OCI-LY7 (cell line): ENCODE measurements at regions not wholly inside any gene's neighbourhood (a gene's known extent, or its start where the extent isn't known, plus 50 kb on each side); places are given as distances from the start of the nearest gene placed in this dataset.

ENCODE experiments used
- BruUV-seq: library from RNA; stranded (reverse); fragments of 400-500 nt; replicated peaks from 2 replicates; lab custom pipeline; 2021; lab: Mats Ljungman, UMichigan
- CTCF ChIA-PET: fragments of 300-600 bp; sonication (Branson Sonifier 250); formaldehyde crosslinking; loops from one replicate; lab custom pipeline; 2022; ENCODE audit warnings: antibody characterized with exemption; ENCODE audit not compliant: unreplicated experiment; lab: Charles Lee
- POLR2A ChIA-PET: fragments of 300-600 bp; sonication (Branson Sonifier 250); formaldehyde crosslinking; loops from one replicate; lab custom pipeline; 2022; ENCODE audit warnings: antibody characterized with exemption; lab: Charles Lee
- DNase-seq: peaks from one replicate; pipeline ENCODE4 v3.0.0-alpha.2; 2015; ENCODE audit warnings: low spot score
- H2AFZ ChIP-seq: fragments of 200-600 bp; sonication (generic), shearing (Covaris generic); 2 replicates; pipeline ENCODE4 v1.6.1; 2014; ENCODE audit warnings: mild to moderate bottlenecking, antibody characterized with exemption, low read length, moderate library complexity
- H3K27ac ChIP-seq: fragments of 200-600 bp; sonication (generic); 2 replicates; pipeline ENCODE4 v1.5.1; 2014; ENCODE audit warnings: mixed run types, low read depth, mild to moderate bottlenecking, moderate library complexity, low read length, inconsistent platforms; ENCODE audit not compliant: poor library complexity, severe bottlenecking
- H3K36me3 ChIP-seq: fragments of 200-600 bp; sonication (generic); 2 replicates; pipeline ENCODE4 v1.6.1; 2014; ENCODE audit warnings: mild to moderate bottlenecking, antibody characterized with exemption, low read length, moderate library complexity, mixed read lengths; ENCODE audit not compliant: insufficient read depth
- H3K4me1 ChIP-seq: fragments of 200-600 bp; sonication (generic); 2 replicates; pipeline ENCODE4 v1.5.1; 2014; ENCODE audit warnings: mild to moderate bottlenecking, low read length; ENCODE audit not compliant: insufficient read depth, poor library complexity, severe bottlenecking
- H3K4me2 ChIP-seq: fragments of 200-600 bp; sonication (generic); 2 replicates; pipeline ENCODE4 v1.6.1; 2014; ENCODE audit warnings: mild to moderate bottlenecking, low read length
- H3K4me3 ChIP-seq: fragments of 200-600 bp; sonication (generic); 2 replicates; pipeline ENCODE4 v1.5.1; 2014; ENCODE audit warnings: mild to moderate bottlenecking, low read depth, low read length; ENCODE audit not compliant: poor library complexity, severe bottlenecking
- H3K79me2 ChIP-seq: fragments of 200-600 bp; sonication (generic); 2 replicates; pipeline ENCODE4 v1.6.1; 2016; ENCODE audit warnings: low read depth, mild to moderate bottlenecking, low read length, moderate library complexity, mixed read lengths; ENCODE audit not compliant: insufficient read depth
- H3K9me2 ChIP-seq: fragments of 200-600 bp; sonication (generic); 2 replicates; pipeline ENCODE4 v1.6.1; 2016; ENCODE audit warnings: mild to moderate bottlenecking, low read length, mixed read lengths; ENCODE audit not compliant: insufficient read depth
- H3K9me3 ChIP-seq: fragments of 200-600 bp; sonication (generic); 2 replicates; pipeline ENCODE4 v1.6.1; 2014; ENCODE audit warnings: mild to moderate bottlenecking, mixed run types, low read length, mixed read lengths
- H4K20me1 ChIP-seq: fragments of 200-600 bp; sonication (generic); 2 replicates; pipeline ENCODE4 v1.6.1; 2014; ENCODE audit warnings: mild to moderate bottlenecking, antibody characterized with exemption, low read length, moderate library complexity, mixed read lengths; ENCODE audit not compliant: insufficient read depth
- EZH2phosphoT487 ChIP-seq: fragments of 200-600 bp; sonication (generic); IDR thresholded peaks from 2 replicates; pipeline ENCODE4 v1.6.1; 2018; ENCODE audit warnings: low read depth, borderline replicate concordance, mild to moderate bottlenecking, mixed run types, antibody characterized with exemption, low read length, moderate library complexity, mixed read lengths
- intact Hi-C: fragments of 100-400 bp; cut with micrococcal nuclease; formaldehyde crosslinking; loops from one replicate; pipeline ENCODE4 v1.10.0; 2022; ENCODE audit not compliant: unreplicated experiment
- TF ChIP-seq, protein P1 (sequence below): fragments of 200-600 bp; sonication (generic); conservative IDR thresholded peaks from 2 replicates; pipeline ENCODE4 v1.5.1; 2014; ENCODE audit warnings: mild to moderate bottlenecking, antibody characterized with exemption, low read length, moderate library complexity, mixed read lengths

DNA sequence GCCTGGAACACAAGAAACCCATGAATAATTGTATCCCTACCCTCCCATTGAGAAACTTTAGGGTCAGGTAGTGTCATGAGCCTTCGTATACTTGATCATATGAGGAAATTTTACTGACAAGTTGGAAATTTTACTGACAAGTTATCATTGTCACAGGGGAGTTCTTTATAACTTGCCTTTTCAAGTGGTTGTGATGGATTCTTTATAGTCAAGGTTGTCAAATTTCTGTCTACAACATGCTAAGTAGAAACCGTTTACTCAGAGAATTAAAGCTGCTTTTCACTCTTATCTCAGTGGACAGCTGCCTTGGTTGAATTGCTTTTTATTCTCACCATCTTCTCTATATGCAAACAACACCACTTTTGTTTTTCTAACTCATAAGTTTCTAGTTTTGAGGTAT lies 1286.4 kb downstream of the EPHA7 start:
- Histone ChIP-seq H3K4me3 (no peak overlapping the region), H3K4me2 (no peak overlapping the region), H3K27ac (no peak overlapping the region), H3K79me2 (no peaks in the 10 kb centered on the region), H3K4me1 (no peaks in the 10 kb centered on the region), H2AFZ (no peak overlapping the region), H3K9me2 (no peaks in the 10 kb centered on the region; the same call in 1 of the 2 replicates), H3K36me3 (no peaks in the 10 kb centered on the region), H3K9me3 (no peaks in the 10 kb centered on the region), H4K20me1 (no peaks in the 10 kb centered on the region)
- CTCF ChIA-PET: no interaction called here
- TF ChIP-seq, protein P1, sequence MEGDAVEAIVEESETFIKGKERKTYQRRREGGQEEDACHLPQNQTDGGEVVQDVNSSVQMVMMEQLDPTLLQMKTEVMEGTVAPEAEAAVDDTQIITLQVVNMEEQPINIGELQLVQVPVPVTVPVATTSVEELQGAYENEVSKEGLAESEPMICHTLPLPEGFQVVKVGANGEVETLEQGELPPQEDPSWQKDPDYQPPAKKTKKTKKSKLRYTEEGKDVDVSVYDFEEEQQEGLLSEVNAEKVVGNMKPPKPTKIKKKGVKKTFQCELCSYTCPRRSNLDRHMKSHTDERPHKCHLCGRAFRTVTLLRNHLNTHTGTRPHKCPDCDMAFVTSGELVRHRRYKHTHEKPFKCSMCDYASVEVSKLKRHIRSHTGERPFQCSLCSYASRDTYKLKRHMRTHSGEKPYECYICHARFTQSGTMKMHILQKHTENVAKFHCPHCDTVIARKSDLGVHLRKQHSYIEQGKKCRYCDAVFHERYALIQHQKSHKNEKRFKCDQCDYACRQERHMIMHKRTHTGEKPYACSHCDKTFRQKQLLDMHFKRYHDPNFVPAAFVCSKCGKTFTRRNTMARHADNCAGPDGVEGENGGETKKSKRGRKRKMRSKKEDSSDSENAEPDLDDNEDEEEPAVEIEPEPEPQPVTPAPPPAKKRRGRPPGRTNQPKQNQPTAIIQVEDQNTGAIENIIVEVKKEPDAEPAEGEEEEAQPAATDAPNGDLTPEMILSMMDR: no peak
- TF ChIP-seq EZH2phosphoT487: no peak
- intact Hi-C loops: no loop called here
- POLR2A ChIA-PET: interaction anchor here (1.4 kb wide), 1 partner anchor 15 kb away, joined by 4 read pairs; no protein-coding TSS in a partner anchor
- no peak for DNase-seq
- no TSS peak for BruUV-seq

DNA sequence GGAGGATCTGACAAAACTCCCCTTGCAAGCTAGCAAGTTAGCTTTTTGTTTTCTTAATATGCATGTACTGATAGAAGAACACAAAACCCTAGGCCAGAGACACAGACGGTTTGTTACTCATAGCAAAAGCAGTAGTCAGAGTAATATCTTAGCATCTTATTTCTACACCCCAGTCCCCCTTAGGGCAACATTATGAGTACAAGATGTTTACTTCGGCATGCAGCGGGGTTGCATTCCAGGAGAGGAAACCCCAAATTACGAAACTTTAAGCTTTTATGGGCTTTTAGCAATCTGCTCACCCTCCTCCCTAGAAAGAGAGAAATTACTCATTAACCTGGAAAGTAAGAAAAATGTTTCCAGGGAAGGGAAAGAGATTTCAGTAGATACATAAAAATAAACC lies 1286.9 kb downstream of the EPHA7 start:
- CTCF ChIA-PET: no interaction called here
- BruUV-seq: no TSS peak
- POLR2A ChIA-PET: interaction anchor here (1.4 kb wide), 1 partner anchor 16 kb away, joined by 4 read pairs; no protein-coding TSS in a partner anchor

DNA sequence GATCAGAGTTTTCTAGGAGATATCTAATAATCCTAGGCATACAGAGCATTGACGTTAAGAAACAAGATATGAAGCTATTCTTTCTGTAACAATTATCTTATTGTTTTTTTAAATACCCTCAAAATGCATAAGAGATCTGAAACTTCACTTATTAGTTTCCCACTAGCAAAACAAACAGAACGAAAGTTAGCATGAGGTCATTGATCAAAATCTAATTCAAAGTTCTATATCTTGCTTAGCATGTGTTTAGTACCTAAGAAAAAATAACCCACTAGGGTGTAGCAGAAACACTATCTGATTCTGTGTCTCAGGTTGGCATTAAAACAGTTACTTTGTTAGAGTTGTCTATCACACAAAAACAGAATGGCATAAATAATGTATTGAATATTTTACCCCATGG lies 1288.4 kb downstream of the EPHA7 start:
- H3K4me2 ChIP-seq: no peak overlapping the region
- no peaks in the 10 kb centered on the region; the same call in 1 of the 2 replicates for H3K9me2 ChIP-seq
- intact Hi-C loops: no loop called here
- no peaks in the 10 kb centered on the region for H4K20me1 ChIP-seq
- TF ChIP-seq EZH2phosphoT487: no peak
- TF ChIP-seq, protein P1: no peak
- CTCF ChIA-PET: no interaction called here
- no peaks in the 10 kb centered on the region for H3K79me2 ChIP-seq
- no peak overlapping the region for H3K27ac ChIP-seq
- BruUV-seq: no TSS peak
- H3K36me3 ChIP-seq: no peaks in the 10 kb centered on the region
- H2AFZ ChIP-seq: no peak overlapping the region
- POLR2A ChIA-PET: interaction anchor here (0.6 kb wide), 1 partner anchor 45 kb away, joined by 3 read pairs; no protein-coding TSS in a partner anchor
- DNase-seq: no peak
- H3K9me3 ChIP-seq: no peaks in the 10 kb centered on the region
- H3K4me1 ChIP-seq: no peaks in the 10 kb centered on the region
- no peak overlapping the region for H3K4me3 ChIP-seq

More for the DNA sequence above, 1286.9 kb downstream of the EPHA7 start:
- Histone ChIP-seq H4K20me1 (no peaks in the 10 kb centered on the region), H3K27ac (no peak overlapping the region), H3K4me2 (no peak overlapping the region), H3K4me1 (no peaks in the 10 kb centered on the region), H3K9me2 (no peaks in the 10 kb centered on the region; the same call in 1 of the 2 replicates), H3K36me3 (no peaks in the 10 kb centered on the region), H3K4me3 (no peak overlapping the region), H3K9me3 (no peaks in the 10 kb centered on the region), H3K79me2 (no peaks in the 10 kb centered on the region), H2AFZ (no peak overlapping the region)
- no peak for DNase-seq
- no peak for TF ChIP-seq EZH2phosphoT487
- TF ChIP-seq, protein P1: no peak
- intact Hi-C loops: no loop called here
